T-cell (primary cell): ENCODE measurements at regions not wholly inside any gene's neighbourhood (a gene's known extent, or its start where the extent isn't known, plus 50 kb on each side); places are given as distances from the start of the nearest gene placed in this dataset.

Experiments used
- ATAC-seq, 4 experiments: fragments of 200-7000 bp in 3 of 4; fragments of 150-1000 bp in 1 of 4; cut with Tn5 transposase; replicated peaks in 1 of 4; 1 replicate in 3 of 4; 2 replicates in 1 of 4; pipeline ENCODE4 v1.10.0; 2021; ENCODE audit warnings: moderate library complexity in 3 of 4, mild to moderate bottlenecking in 2 of 4, moderate number of reproducible peaks in 1 of 4
- CTCF ChIA-PET, 2 donors: fragments of 300-600 bp; sonication (Branson Sonifier 250); formaldehyde crosslinking; loops; one replicate each; lab custom pipeline; 2022; ENCODE audit warnings: antibody characterized with exemption in 2 of 2; lab: Charles Lee
- POLR2A ChIA-PET, 2 donors: fragments of 300-600 bp; sonication (Branson Sonifier 250); formaldehyde crosslinking; loops; one replicate each; lab custom pipeline; 2022; ENCODE audit warnings: antibody characterized with exemption in 2 of 2; lab: Charles Lee
- DNase-seq, 35 experiments: peaks; one replicate each; pipeline versions ENCODE4 v3.0.0 to v3.0.0-alpha.2; 2013 to 2023
- H3K27ac ChIP-seq: one replicate; pipeline ENCODE4 v1.5.1; 2013; ENCODE audit warnings: low read length
- H3K27me3 ChIP-seq, 2 experiments: replicated peaks in 1 of 2; 1 replicate in 1 of 2; 2 replicates in 1 of 2; pipeline versions ENCODE4 v1.6.1 to v1.7.0; 2013; ENCODE audit warnings: low read length in 1 of 2, mixed read lengths in 1 of 2; ENCODE audit not compliant: control insufficient read depth in 2 of 2, insufficient read depth in 2 of 2; ENCODE audit errors: extremely low read depth in 1 of 2
- H3K36me3 ChIP-seq, 2 donors: 1 replicate in 1 of 2; 2 replicates in 1 of 2; pipeline versions ENCODE4 v1.6.1 to v1.7.0; 2013; ENCODE audit warnings: low read length in 1 of 2; ENCODE audit not compliant: control insufficient read depth in 2 of 2, insufficient read depth in 1 of 2; ENCODE audit errors: extremely low read depth in 1 of 2
- H3K4me1 ChIP-seq, 2 experiments: 1 replicate in 1 of 2; 2 replicates in 1 of 2; pipeline versions ENCODE4 v1.6.1 to v1.7.0; 2013; ENCODE audit warnings: low read length in 2 of 2, mixed read lengths in 1 of 2; ENCODE audit not compliant: insufficient read depth in 2 of 2, control insufficient read depth in 1 of 2; ENCODE audit errors: extremely low read depth in 1 of 2
- H3K4me3 ChIP-seq, 2 donors: 1 replicate in 1 of 2; 2 replicates in 1 of 2; pipeline versions ENCODE4 v1.5.1 to v1.7.0; 2013; ENCODE audit warnings: mild to moderate bottlenecking in 2 of 2, low read length in 1 of 2, moderate library complexity in 1 of 2; ENCODE audit not compliant: control insufficient read depth in 1 of 2; ENCODE audit errors: extremely low read depth in 1 of 2
- H3K9me3 ChIP-seq: 2 replicates; pipeline ENCODE4 v1.7.0; 2013
- H3K27ac Mint-ChIP-seq, 2 donors: one replicate each; pipeline ENCODE4 v1.8.0; 2020 to 2021; ENCODE audit warnings: mild to moderate bottlenecking in 2 of 2, mixed read lengths in 2 of 2
- H3K27me3 Mint-ChIP-seq, 2 donors: one replicate each; pipeline ENCODE4 v1.8.0; 2021 to 2022; ENCODE audit warnings: mixed read lengths in 2 of 2
- H3K36me3 Mint-ChIP-seq: one replicate; pipeline ENCODE4 v1.8.0; 2021; ENCODE audit warnings: mixed read lengths
- H3K4me1 Mint-ChIP-seq, 3 donors: one replicate each; pipeline ENCODE4 v1.8.0; 2020 to 2022; ENCODE audit warnings: mixed read lengths in 3 of 3, mild to moderate bottlenecking in 1 of 3
- H3K4me3 Mint-ChIP-seq, 3 donors: one replicate each; pipeline ENCODE4 v1.8.0; 2020 to 2022; ENCODE audit warnings: mild to moderate bottlenecking in 3 of 3, mixed read lengths in 3 of 3, moderate library complexity in 3 of 3
- H3K9me3 Mint-ChIP-seq, 3 donors: one replicate each; pipeline ENCODE4 v1.8.0; 2020 to 2022; ENCODE audit warnings: mixed read lengths in 3 of 3
- WGBS: methylation state at CpG from one replicate; pipeline ENCODE4 v1.1.5; 2013; ENCODE audit warnings: missing lambda C conversion rate; ENCODE audit not compliant: insufficient coverage; 5-methylcytosine and 5-hydroxymethylcytosine counted together

DNA sequence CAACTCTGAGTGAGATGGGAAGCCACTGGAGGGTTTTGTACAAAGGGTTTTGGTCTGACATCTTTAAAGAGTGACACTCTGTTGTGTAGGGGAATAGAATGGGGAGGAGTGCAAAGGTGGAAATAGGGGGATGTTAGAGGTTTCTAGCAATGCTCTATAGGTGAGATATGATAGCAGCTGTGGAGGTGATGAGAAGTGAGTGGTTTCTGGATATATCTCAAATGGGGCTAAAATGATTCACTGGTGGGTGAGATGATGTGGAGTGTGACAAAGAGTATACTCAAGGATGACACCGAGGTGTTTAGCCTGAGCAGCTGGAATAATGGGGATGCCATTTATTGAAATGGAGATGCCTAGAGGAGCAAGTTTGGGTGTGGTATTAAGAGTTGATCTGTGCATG is 426.4 kb downstream of the PCNX1 start:
- 67% methylated on average over 1 of the region's 1 CpG for WGBS
- ATAC-seq = no peak
- CTCF ChIA-PET = interaction anchor here in 1 of 2 donors (1.3 kb wide), 1 partner anchor 9 kb away, joined by 5 read pairs; no protein-coding TSS in a partner anchor

DNA sequence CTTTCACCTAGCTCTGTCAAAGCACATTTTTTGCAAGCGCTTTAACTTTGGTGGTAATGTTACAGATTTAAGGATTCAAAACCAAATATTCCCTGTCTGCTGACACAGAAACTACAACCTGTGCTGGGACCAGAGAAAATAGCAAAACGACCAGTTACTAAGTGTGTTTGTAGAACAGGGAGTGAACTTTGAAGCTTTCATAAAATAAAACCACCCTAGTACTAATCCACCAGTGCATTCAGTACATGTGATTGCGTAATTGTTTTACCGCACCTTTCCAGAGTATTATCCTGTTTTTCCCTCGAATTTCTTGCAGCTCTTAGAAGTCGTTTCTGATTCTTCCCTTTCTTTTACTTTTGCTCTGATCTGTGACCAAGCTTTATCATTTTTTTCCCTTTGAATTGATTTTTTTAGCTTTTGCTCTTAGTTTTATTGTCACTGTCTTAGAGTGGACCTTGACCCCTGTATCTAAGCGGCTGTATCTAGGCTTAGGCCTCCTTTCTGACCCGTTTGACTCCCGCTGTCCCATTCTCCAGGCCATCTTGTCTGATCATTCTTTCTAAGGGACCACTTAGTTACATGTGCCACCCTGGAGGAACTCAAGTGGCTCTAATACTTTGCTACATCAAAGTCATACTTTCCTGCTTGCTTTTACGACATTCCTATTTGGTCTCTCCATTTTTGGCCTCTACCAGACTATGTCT is 429.4 kb downstream of the PCNX1 start:
- Histone ChIP-seq H3K9me3 (no peaks in the 10 kb centered on the region), H3K4me3 (no peak overlapping the region), H3K27ac (no peak overlapping the region), H3K4me1 (no peaks in the 10 kb centered on the region), H3K27me3 (no peaks in the 10 kb centered on the region), H3K36me3 (no peaks in the 10 kb centered on the region)
- Mint-ChIP-seq H3K27me3 (no peaks in the 10 kb centered on the region), H3K36me3 (peaks cover 38% of the 10 kb centered on the region), H3K4me3 (no peak overlapping the region), H3K9me3 (peaks cover 0 to 6% (median 0%) of the 10 kb centered on the region in 3 donors), H3K4me1 (peaks cover 39 to 55% (median 42%) of the 10 kb centered on the region in 3 donors), H3K27ac (no peak overlapping the region)
- WGBS = 95% methylated on average over 8 of the region's 10 CpGs
- POLR2A ChIA-PET = no interaction called here
- DNase-seq = no peak
- CTCF ChIA-PET = no interaction called here
- ATAC-seq = no peak

More for the DNA sequence above, 426.4 kb downstream of the PCNX1 start:
- H3K9me3 Mint-ChIP-seq = peaks cover 0 to 6% (median 0%) of the 10 kb centered on the region in 3 donors
- Histone ChIP-seq H3K27ac (no peak overlapping the region), H3K36me3 (no peaks in the 10 kb centered on the region), H3K4me3 (no peak overlapping the region), H3K4me1 (peaks cover 0 to 4% of the 10 kb centered on the region in 2 experiments), H3K27me3 (no peaks in the 10 kb centered on the region), H3K9me3 (no peaks in the 10 kb centered on the region)
- peaks cover 38 to 58% (median 45%) of the 10 kb centered on the region in 3 donors for H3K4me1 Mint-ChIP-seq
- no peak overlapping the region for H3K27ac Mint-ChIP-seq
- peaks cover 48% of the 10 kb centered on the region for H3K36me3 Mint-ChIP-seq
- H3K4me3 Mint-ChIP-seq = no peak overlapping the region
- POLR2A ChIA-PET = interaction anchor here in 1 of 2 donors (1.2 kb wide), 1 partner anchor 60 kb away, joined by 4 read pairs; no protein-coding TSS in a partner anchor
- no peak for DNase-seq
- no peaks in the 10 kb centered on the region for H3K27me3 Mint-ChIP-seq

DNA sequence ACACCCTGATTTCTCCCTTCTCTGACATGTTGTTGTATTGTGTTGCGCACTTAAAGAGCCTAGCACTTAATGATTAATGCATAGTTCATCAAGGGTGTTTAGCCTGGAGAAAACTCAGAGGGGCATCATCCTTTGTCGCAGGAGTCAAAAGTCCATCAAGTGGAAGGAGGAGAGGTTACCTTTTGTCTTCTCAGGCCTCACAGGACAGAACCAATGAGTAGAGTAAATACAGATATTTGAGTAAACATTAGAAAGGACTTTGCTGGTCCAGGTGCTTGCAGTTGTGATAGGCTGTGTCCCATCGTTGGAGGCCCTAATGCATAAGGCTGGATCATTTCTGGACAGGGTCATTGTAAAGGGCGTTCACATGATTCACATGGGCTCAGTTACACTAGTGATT is 430.9 kb downstream of the PCNX1 start:
- no peak for DNase-seq
- ChIA-PET CTCF (no interaction called here), POLR2A (interaction anchor here in 1 of 2 donors (0.6 kb wide), 1 partner anchor 17 kb away, joined by 3 read pairs; no protein-coding TSS in a partner anchor)
- Mint-ChIP-seq H3K4me3 (no peak overlapping the region), H3K27ac (no peak overlapping the region), H3K36me3 (peaks cover 41% of the 10 kb centered on the region), H3K27me3 (no peaks in the 10 kb centered on the region), H3K9me3 (peaks cover 0 to 6% (median 0%) of the 10 kb centered on the region in 3 donors), H3K4me1 (peaks cover 35 to 46% (median 40%) of the 10 kb centered on the region in 3 donors)
- no peak for ATAC-seq
- Histone ChIP-seq H3K4me3 (no peak overlapping the region), H3K27ac (no peak overlapping the region), H3K27me3 (no peaks in the 10 kb centered on the region), H3K36me3 (no peaks in the 10 kb centered on the region), H3K9me3 (no peaks in the 10 kb centered on the region), H3K4me1 (no peaks in the 10 kb centered on the region)
- 100% methylated on average over 3 of the region's 4 CpGs for WGBS

DNA sequence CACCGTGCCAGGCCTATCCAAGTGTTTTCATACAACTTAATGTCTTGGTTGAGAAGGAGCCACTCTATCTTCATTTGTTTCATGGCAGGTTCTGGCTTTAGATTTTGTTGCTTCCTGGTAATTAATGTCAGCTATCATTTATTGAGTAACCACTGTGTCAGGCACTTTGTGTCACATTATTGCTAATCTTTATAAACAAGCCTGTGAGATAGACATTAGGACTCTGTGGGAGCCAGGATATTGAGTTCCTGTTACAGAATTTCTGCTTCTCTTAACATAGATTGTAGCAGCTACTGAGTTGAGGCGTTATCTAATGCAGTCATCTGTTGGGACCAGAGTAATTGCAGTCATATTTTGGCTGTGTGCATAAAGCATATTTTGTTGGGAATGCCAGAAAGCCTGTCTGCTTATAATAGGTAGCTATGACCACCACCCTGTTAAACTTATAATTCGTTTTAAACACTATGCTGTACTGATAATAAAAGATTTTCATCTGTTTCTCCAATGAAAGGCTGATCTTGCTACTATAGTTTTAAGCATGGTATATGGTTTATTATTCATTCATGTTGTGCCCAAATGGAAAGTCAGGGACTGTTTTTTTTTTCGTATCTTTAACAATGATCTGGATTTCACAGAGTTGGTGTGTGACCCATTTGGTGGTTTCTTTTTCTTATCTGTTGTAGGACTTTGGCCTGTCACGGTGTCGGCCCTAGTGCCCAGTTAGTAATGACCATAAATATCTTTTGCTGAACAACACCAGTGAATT is 432.6 kb downstream of the PCNX1 start:
- no peaks in the 10 kb centered on the region for H3K27me3 ChIP-seq
- DNase-seq = no peak
- no peak overlapping the region for H3K4me3 Mint-ChIP-seq
- H3K4me3 ChIP-seq = no peak overlapping the region
- H3K4me1 Mint-ChIP-seq = peaks cover 37 to 46% (median 42%) of the 10 kb centered on the region in 3 donors
- POLR2A ChIA-PET = interaction anchor here (0.6 kb wide), 2 partner anchors 15 to 40 kb away, joined by 3 to 4 read pairs; no protein-coding TSS in a partner anchor
- no peak for ATAC-seq
- H3K36me3 ChIP-seq = no peaks in the 10 kb centered on the region
- H3K36me3 Mint-ChIP-seq = peaks cover 35% of the 10 kb centered on the region
- no peaks in the 10 kb centered on the region for H3K9me3 ChIP-seq
- H3K9me3 Mint-ChIP-seq = no peaks in the 10 kb centered on the region
- CTCF ChIA-PET = no interaction called here
- WGBS = no CpG with 5 or more reads among the region's 6 CpGs
- no peak overlapping the region for H3K27ac ChIP-seq
- H3K27ac Mint-ChIP-seq = no peak overlapping the region
- no peaks in the 10 kb centered on the region for H3K4me1 ChIP-seq
- no peaks in the 10 kb centered on the region for H3K27me3 Mint-ChIP-seq

DNA sequence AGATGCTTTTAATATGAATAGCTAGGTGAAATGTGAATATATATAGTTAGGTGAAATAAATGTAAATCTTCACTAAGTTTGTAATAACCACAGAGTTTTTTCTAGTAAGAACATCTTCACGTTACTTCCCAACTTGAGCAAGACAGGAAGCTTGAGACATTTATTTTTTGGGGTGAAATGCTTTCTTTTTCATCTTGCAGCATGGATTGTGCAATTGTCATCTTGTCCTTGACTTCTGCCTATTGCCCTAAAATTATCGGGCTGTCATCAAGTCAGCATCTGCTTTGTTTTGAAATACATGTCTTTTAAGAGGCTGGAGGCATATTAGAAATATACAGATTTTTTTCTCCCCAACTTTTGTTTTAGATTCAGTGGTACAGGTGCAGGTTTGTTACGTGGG is 433.9 kb downstream of the PCNX1 start:
- H3K9me3 ChIP-seq = no peaks in the 10 kb centered on the region
- DNase-seq (no peak), ATAC-seq (no peak)
- Mint-ChIP-seq H3K27ac (no peak overlapping the region), H3K36me3 (peaks cover 33% of the 10 kb centered on the region), H3K27me3 (no peaks in the 10 kb centered on the region), H3K9me3 (no peaks in the 10 kb centered on the region), H3K4me3 (no peak overlapping the region), H3K4me1 (peaks cover 40 to 50% (median 47%) of the 10 kb centered on the region in 3 donors)
- H3K36me3 ChIP-seq = no peaks in the 10 kb centered on the region
- ChIA-PET POLR2A (no interaction called here), CTCF (interaction anchor here in 1 of 2 donors (0.6 kb wide), 1 partner anchor 514 kb away, joined by 3 read pairs; no protein-coding TSS in a partner anchor)
- H3K27me3 ChIP-seq = no peaks in the 10 kb centered on the region
- WGBS = no CpG with 5 or more reads among the region's 3 CpGs
- no peaks in the 10 kb centered on the region for H3K4me1 ChIP-seq
- no peak overlapping the region for H3K4me3 ChIP-seq
- no peak overlapping the region for H3K27ac ChIP-seq

DNA sequence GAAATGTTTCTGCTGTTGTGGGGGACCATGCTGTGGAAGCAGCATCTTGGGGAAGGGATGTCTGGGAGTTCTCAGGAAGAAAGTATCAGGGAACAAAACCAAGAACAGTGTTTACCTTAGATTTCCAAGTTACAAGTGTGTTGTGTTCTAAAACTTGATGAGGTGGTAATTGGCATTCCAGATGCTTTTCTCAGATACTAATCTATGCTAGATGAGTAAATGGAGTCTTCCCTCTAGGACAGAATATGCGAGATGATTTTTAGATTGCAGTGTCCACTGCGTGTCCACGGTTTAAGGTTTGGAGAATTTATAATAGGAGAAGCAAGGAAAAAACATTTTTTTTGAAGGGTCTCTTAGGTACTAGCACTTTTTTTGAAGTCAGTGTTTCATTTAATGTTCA is 436.5 kb downstream of the PCNX1 start:
- Mint-ChIP-seq H3K9me3 (no peaks in the 10 kb centered on the region), H3K27me3 (no peaks in the 10 kb centered on the region), H3K27ac (no peak overlapping the region), H3K4me1 (peaks cover 47 to 62% (median 48%) of the 10 kb centered on the region in 3 donors), H3K36me3 (peaks cover 18% of the 10 kb centered on the region), H3K4me3 (no peak overlapping the region)
- no peaks in the 10 kb centered on the region for H3K4me1 ChIP-seq
- H3K4me3 ChIP-seq = no peak overlapping the region
- DNase-seq (no peak), ATAC-seq (no peak)
- ChIA-PET CTCF (no interaction called here), POLR2A (interaction anchor here in 1 of 2 donors (0.6 kb wide), 1 partner anchor 31 kb away, joined by 4 read pairs; no protein-coding TSS in a partner anchor)
- no peaks in the 10 kb centered on the region for H3K9me3 ChIP-seq
- H3K36me3 ChIP-seq = no peaks in the 10 kb centered on the region
- WGBS = 100% methylated on average over 2 of the region's 3 CpGs
- H3K27me3 ChIP-seq = no peaks in the 10 kb centered on the region
- no peak overlapping the region for H3K27ac ChIP-seq
